Neutrophil (primary cell): ENCODE measurements at regions not wholly inside any gene's neighbourhood (a gene's known extent, or its start where the extent isn't known, plus 50 kb on each side); places are given as distances from the start of the nearest gene placed in this dataset.

Source experiments
- H3K27ac ChIP-seq: fragments of 200-600 bp; sonication (generic); 2 replicates; pipeline ENCODE4 v1.5.1; 2016; ENCODE audit warnings: mild to moderate bottlenecking, moderate library complexity
- H3K27me3 ChIP-seq: fragments of 200-600 bp; sonication (generic); 2 replicates; pipeline ENCODE4 v1.6.0; 2016; ENCODE audit warnings: mild to moderate bottlenecking
- H3K36me3 ChIP-seq: fragments of 200-600 bp; sonication (generic); 2 replicates; pipeline ENCODE4 v1.5.1; 2017
- H3K4me1 ChIP-seq, 2 experiments: fragments of 200-600 bp in 1 of 2; sonication (generic) in 1 of 2; 1 replicate in 1 of 2; 2 replicates in 1 of 2; pipeline versions ENCODE4 v1.5.1 to v1.6.1; 2013 to 2016; ENCODE audit warnings: low read depth in 1 of 2, low read length in 1 of 2, mild to moderate bottlenecking in 1 of 2, moderate library complexity in 1 of 2; ENCODE audit not compliant: control insufficient read depth in 1 of 2, insufficient read depth in 1 of 2
- H3K4me3 ChIP-seq, 2 experiments: fragments of 200-600 bp in 1 of 2; sonication (generic) in 1 of 2; 1 replicate in 1 of 2; 2 replicates in 1 of 2; pipeline ENCODE4 v1.5.1; 2013 to 2016; ENCODE audit warnings: low read depth in 1 of 2, low read length in 1 of 2, mild to moderate bottlenecking in 1 of 2, moderate library complexity in 1 of 2
- H3K9me3 ChIP-seq: fragments of 200-600 bp; sonication (generic); 2 replicates; pipeline ENCODE4 v1.5.1; 2016
- TF ChIP-seq, protein P1 (sequence below): fragments of 200-600 bp; sonication (generic); IDR thresholded peaks from 2 replicates; pipeline ENCODE4 v1.5.1; 2016; ENCODE audit warnings: antibody characterized with exemption

DNA sequence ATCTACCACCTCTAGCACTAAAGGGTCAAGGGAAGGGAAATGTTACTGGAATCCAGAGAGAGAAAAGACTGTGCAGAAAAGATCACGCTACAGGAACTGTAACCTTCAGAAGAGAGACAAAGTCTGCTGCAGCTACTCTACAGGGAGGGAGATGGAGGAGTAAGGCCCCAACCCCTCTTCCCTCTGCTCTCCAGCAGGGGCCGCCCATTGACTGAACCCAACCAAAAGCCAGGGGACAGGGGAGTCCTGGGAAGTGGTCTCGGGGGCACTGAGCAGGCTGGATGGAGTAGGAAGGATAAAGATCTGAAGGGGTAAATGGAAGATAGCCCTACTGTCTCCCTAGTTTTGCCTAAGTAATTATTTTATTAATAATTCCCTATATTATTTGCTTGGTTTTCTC is 72.8 kb upstream of the NR5A2 start:
- no peaks in the 10 kb centered on the region for H3K27me3 ChIP-seq
- H3K4me3 ChIP-seq, result no peak overlapping the region

DNA sequence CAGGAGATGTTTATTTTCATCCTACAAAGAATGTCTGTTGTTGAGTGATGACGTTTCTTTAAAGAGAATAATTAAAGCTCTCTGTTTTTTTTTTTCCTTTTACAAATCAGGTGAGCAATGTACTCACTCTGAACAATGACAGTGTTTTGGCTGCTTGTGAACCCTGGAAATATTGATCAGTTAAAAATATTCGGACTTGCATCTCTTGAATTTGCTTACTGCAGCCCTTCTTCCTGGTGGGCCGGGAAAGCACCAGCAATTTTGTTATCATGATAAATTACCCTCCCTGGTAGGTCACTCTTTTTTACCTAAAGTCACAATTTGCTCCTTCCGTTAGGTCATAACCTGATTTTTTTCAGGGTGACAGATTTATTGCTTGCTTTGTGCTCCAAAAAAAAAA is 72.3 kb upstream of the NR5A2 start:
- no peak overlapping the region for H3K4me3 ChIP-seq
- H3K9me3 ChIP-seq, result no peaks in the 10 kb centered on the region
- H3K36me3 ChIP-seq, result no peaks in the 10 kb centered on the region
- H3K27me3 ChIP-seq, result no peaks in the 10 kb centered on the region
- H3K4me1 ChIP-seq, result no peaks in the 10 kb centered on the region
- H3K27ac ChIP-seq, result no peak overlapping the region
- TF ChIP-seq, protein P1, sequence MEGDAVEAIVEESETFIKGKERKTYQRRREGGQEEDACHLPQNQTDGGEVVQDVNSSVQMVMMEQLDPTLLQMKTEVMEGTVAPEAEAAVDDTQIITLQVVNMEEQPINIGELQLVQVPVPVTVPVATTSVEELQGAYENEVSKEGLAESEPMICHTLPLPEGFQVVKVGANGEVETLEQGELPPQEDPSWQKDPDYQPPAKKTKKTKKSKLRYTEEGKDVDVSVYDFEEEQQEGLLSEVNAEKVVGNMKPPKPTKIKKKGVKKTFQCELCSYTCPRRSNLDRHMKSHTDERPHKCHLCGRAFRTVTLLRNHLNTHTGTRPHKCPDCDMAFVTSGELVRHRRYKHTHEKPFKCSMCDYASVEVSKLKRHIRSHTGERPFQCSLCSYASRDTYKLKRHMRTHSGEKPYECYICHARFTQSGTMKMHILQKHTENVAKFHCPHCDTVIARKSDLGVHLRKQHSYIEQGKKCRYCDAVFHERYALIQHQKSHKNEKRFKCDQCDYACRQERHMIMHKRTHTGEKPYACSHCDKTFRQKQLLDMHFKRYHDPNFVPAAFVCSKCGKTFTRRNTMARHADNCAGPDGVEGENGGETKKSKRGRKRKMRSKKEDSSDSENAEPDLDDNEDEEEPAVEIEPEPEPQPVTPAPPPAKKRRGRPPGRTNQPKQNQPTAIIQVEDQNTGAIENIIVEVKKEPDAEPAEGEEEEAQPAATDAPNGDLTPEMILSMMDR, result no peak

More for the DNA sequence above, 72.8 kb upstream of the NR5A2 start:
- Histone ChIP-seq H3K9me3 (no peaks in the 10 kb centered on the region), H3K27ac (no peak overlapping the region), H3K4me1 (no peaks in the 10 kb centered on the region), H3K36me3 (no peaks in the 10 kb centered on the region)
- TF ChIP-seq, protein P1, result no peak

DNA sequence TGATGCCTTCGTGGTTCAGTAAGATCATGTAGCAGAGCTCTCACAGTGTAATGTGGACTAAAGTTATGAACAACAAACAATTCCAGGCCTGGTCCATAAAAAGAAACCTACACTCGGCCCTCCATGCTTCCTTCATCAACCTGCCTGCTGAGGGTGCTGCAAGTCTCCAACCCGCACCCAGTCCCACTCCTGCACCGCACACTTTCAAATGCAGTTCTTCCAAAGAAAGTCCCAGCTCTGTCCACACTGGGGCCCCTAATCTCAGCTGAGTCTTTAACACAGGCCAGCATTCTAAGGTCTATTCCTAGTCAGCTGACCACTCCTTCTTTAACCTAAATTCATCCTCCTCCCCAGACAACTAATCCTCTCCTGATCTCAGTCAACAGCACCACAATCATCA is 71.5 kb upstream of the NR5A2 start:
- Histone ChIP-seq H3K9me3 (no peaks in the 10 kb centered on the region), H3K4me3 (no peak overlapping the region), H3K27me3 (no peaks in the 10 kb centered on the region), H3K27ac (no peak overlapping the region), H3K36me3 (no peaks in the 10 kb centered on the region), H3K4me1 (no peaks in the 10 kb centered on the region)
- TF ChIP-seq, protein P1, result no peak

DNA sequence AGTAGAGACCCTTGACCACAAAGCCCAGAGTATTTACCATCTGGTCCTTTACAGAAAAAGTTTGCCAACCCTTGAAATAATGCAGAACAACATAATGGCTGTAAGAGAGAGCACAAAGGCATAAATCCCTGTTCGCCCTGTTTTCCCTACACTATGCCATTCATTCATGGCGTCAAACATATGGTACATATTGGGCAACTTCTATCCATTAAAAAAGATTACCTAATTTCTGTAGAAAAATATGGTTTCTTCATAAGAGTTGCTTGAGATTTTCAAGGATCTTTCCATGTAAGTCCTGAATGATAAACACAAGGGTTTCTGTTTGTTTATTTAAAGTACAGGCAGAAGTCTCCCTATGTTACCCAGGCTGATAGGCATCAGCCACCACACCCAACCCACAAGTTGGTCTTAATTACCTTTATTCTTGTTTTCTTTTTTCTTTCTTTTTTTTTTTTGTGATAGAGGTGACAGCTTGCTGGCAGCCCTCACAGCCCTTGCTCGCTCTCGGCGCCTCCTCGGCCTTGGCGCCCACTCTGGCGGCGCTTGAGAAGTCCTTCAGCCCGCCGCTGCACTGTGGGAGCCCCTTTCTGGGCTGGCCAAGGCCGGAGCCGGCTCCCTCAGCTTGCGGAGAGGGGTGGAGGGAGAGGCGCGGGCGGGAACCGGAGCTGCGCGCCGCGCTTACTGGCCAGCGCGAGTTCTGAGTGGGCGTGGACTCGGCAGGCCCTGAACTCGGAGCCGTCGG is 68.3 kb upstream of the NR5A2 start:
- TF ChIP-seq, protein P1, result no peak
- Histone ChIP-seq H3K27me3 (no peaks in the 10 kb centered on the region), H3K4me3 (no peak overlapping the region), H3K4me1 (no peaks in the 10 kb centered on the region), H3K9me3 (no peaks in the 10 kb centered on the region), H3K27ac (no peak overlapping the region), H3K36me3 (no peaks in the 10 kb centered on the region)

DNA sequence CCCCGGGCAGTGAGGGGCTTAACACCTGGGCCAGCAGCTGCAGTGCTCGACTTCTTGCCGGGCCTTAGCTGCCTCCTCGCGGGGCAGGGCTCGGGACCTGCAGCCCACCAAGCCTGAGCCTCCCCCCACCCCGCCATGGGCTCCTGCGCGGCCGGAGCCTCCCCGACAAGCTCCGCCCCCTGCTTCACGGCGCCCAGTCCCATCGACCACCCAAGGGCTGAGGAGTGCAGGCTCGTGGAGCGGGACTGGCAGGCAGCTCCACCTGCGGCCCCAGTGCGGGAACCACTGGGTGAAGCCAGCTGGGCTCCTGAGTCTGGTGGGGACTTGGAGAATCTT is 67.8 kb upstream of the NR5A2 start:
- H3K27me3 ChIP-seq, result no peaks in the 10 kb centered on the region
- no peaks in the 10 kb centered on the region for H3K36me3 ChIP-seq
- TF ChIP-seq, protein P1, result no peak
- no peaks in the 10 kb centered on the region for H3K9me3 ChIP-seq
- no peak overlapping the region for H3K4me3 ChIP-seq
- no peak overlapping the region for H3K27ac ChIP-seq
- H3K4me1 ChIP-seq, result no peaks in the 10 kb centered on the region

DNA sequence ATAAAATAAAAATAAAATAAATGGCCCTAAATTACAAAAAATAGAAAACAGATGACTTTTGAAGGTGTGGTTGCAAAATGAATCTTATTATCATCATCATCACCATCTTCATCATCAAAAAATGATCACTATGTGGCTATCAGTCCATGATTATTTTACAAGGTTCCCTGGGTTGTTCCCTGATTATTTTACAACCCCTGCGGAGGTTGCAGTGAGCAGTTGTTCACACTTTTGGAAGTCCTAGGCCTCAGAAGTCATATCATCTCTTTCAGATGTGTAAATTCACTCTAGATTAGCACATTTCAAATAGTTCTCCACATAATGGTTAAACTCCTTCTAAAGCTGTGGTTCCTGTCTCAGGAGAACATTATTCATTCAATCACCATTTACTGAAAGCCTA is 57.4 kb upstream of the NR5A2 start:
- Histone ChIP-seq H3K4me1 (no peaks in the 10 kb centered on the region), H3K4me3 (no peak overlapping the region), H3K27ac (no peak overlapping the region), H3K9me3 (no peaks in the 10 kb centered on the region), H3K27me3 (no peaks in the 10 kb centered on the region), H3K36me3 (no peaks in the 10 kb centered on the region)
- TF ChIP-seq, protein P1, result no peak
